HepG2 (cell line): ENCODE measurements at regions not wholly inside any gene's neighbourhood (a gene's known extent, or its start where the extent isn't known, plus 50 kb on each side); places are given as distances from the start of the nearest gene placed in this dataset.

Experiments
- ARHGAP35 ChIP-seq: sonication (generic); formaldehyde crosslinking; IDR thresholded peaks from 2 replicates; pipeline ENCODE4 v1.9.0; 2022; ENCODE audit warnings: mild to moderate bottlenecking, inconsistent platforms, moderate library complexity, missing genetic modification reagents, borderline replicate concordance
- CENPT ChIP-seq: sonication (generic); formaldehyde crosslinking; IDR thresholded peaks from 2 replicates; pipeline ENCODE4 v1.8.0; 2022; ENCODE audit warnings: low read depth, mild to moderate bottlenecking, moderate library complexity, missing genetic modification reagents
- ELF1 ChIP-seq: sonication (generic); formaldehyde crosslinking; IDR thresholded peaks from 2 replicates; pipeline ENCODE4 v1.4.0; 2020; ENCODE audit warnings: missing genetic modification reagents
- ELF4 ChIP-seq: sonication (generic); formaldehyde crosslinking; IDR thresholded peaks from 2 replicates; pipeline ENCODE4 v1.5.0; 2020; ENCODE audit warnings: missing genetic modification reagents, mild to moderate bottlenecking, moderate library complexity, borderline replicate concordance
- HNRNPK ChIP-seq: fragments of 200-400 bp; formaldehyde crosslinking; IDR thresholded peaks from 2 replicates; pipeline ENCODE4 v1.6.1; 2018; ENCODE audit warnings: low read length, low read depth, moderate library complexity, mild to moderate bottlenecking; ENCODE audit not compliant: poor library complexity, severe bottlenecking
- HOXA5 ChIP-seq: sonication (generic); formaldehyde crosslinking; IDR thresholded peaks from 2 replicates; pipeline ENCODE4 v1.4.0; 2020; ENCODE audit warnings: missing genetic modification reagents
- HOXA7 ChIP-seq: sonication (generic); formaldehyde crosslinking; IDR thresholded peaks from 2 replicates; pipeline ENCODE4 v1.8.1; 2022; ENCODE audit warnings: mild to moderate bottlenecking, missing genetic modification reagents, moderate library complexity
- MEIS2 ChIP-seq: sonication (generic); formaldehyde crosslinking; IDR thresholded peaks from 2 replicates; pipeline ENCODE4 v1.9.0; 2021; ENCODE audit warnings: mild to moderate bottlenecking, missing genetic modification reagents
- NCOA5 ChIP-seq: sonication (generic); formaldehyde crosslinking; IDR thresholded peaks from 2 replicates; pipeline ENCODE4 v1.4.0; 2020; ENCODE audit warnings: missing genetic modification reagents
- NFATC3 ChIP-seq: sonication (generic); formaldehyde crosslinking; IDR thresholded peaks from 2 replicates; pipeline ENCODE4 v1.5.1; 2020; ENCODE audit warnings: mild to moderate bottlenecking, missing genetic modification reagents
- NR2F2 ChIP-seq: IDR thresholded peaks from 2 replicates; pipeline ENCODE4 v1.6.1; 2012; ENCODE audit warnings: low read depth, inconsistent platforms, borderline replicate concordance
- PAX8 ChIP-seq: sonication (generic); formaldehyde crosslinking; IDR thresholded peaks from 2 replicates; pipeline ENCODE4 v1.8.0; 2022; ENCODE audit warnings: mild to moderate bottlenecking, missing genetic modification reagents, borderline replicate concordance
- PITX1 ChIP-seq: sonication (generic); formaldehyde crosslinking; IDR thresholded peaks from 2 replicates; pipeline ENCODE4 v1.5.1; 2020; ENCODE audit warnings: mild to moderate bottlenecking, missing genetic modification reagents
- SIX4 ChIP-seq: sonication (generic); formaldehyde crosslinking; IDR thresholded peaks from 2 replicates; pipeline ENCODE4 v1.4.0; 2020; ENCODE audit warnings: missing genetic modification reagents
- SKI ChIP-seq: fragments of 450-650 bp; IDR thresholded peaks from one replicate; pipeline ENCODE4 v1.6.1; 2018; ENCODE audit warnings: mild to moderate bottlenecking; ENCODE audit not compliant: partially characterized antibody
- ZBTB1 ChIP-seq: sonication (generic); formaldehyde crosslinking; IDR thresholded peaks from 2 replicates; pipeline ENCODE4 v1.4.0; 2020; ENCODE audit warnings: missing genetic modification reagents, borderline replicate concordance
- ZBTB3 ChIP-seq: sonication (generic); formaldehyde crosslinking; IDR thresholded peaks from 2 replicates; pipeline ENCODE4 v1.4.0; 2020; ENCODE audit warnings: low read depth, mild to moderate bottlenecking, moderate library complexity, missing genetic modification reagents, borderline replicate concordance
- ZFP41 ChIP-seq: sonication (generic); formaldehyde crosslinking; IDR thresholded peaks from 2 replicates; pipeline ENCODE4 v1.4.0; 2020; ENCODE audit warnings: mild to moderate bottlenecking, missing genetic modification reagents, borderline replicate concordance
- ZKSCAN5 ChIP-seq: sonication (generic); formaldehyde crosslinking; IDR thresholded peaks from 2 replicates; pipeline ENCODE4 v1.5.1; 2020; ENCODE audit warnings: mild to moderate bottlenecking, missing genetic modification reagents
- ZNF138 ChIP-seq: sonication (generic); formaldehyde crosslinking; IDR thresholded peaks from 2 replicates; pipeline ENCODE4 v1.5.0; 2020; ENCODE audit warnings: mild to moderate bottlenecking, low read depth, missing genetic modification reagents
- ZNF3 ChIP-seq: IDR thresholded peaks from 2 replicates; pipeline ENCODE4 v1.7.0; 2017; ENCODE audit warnings: inconsistent platforms
- ZNF460 ChIP-seq: sonication (generic); formaldehyde crosslinking; IDR thresholded peaks from 2 replicates; pipeline ENCODE4 v1.5.1; 2020; ENCODE audit warnings: missing genetic modification reagents, mild to moderate bottlenecking, borderline replicate concordance
- ZNF468 ChIP-seq: sonication (generic); formaldehyde crosslinking; IDR thresholded peaks from 2 replicates; pipeline ENCODE4 v1.8.0; 2022; ENCODE audit warnings: mild to moderate bottlenecking, moderate library complexity, missing genetic modification reagents
- ZNF530 ChIP-seq: sonication (generic); formaldehyde crosslinking; IDR thresholded peaks from 2 replicates; pipeline ENCODE4 v1.5.0; 2020; ENCODE audit warnings: low read depth, mild to moderate bottlenecking, missing genetic modification reagents
- ZNF543 ChIP-seq: sonication (generic); formaldehyde crosslinking; IDR thresholded peaks from 2 replicates; pipeline ENCODE4 v1.4.0; 2020; ENCODE audit warnings: mild to moderate bottlenecking, missing genetic modification reagents
- ZNF558 ChIP-seq: sonication (generic); formaldehyde crosslinking; IDR thresholded peaks from 2 replicates; pipeline ENCODE4 v1.9.0; 2022; ENCODE audit warnings: mild to moderate bottlenecking, missing genetic modification reagents, borderline replicate concordance
- ZNF569 ChIP-seq: sonication (generic); formaldehyde crosslinking; IDR thresholded peaks from 2 replicates; pipeline ENCODE4 v1.5.0; 2020; ENCODE audit warnings: mild to moderate bottlenecking, missing genetic modification reagents, moderate library complexity, borderline replicate concordance
- ZNF761 ChIP-seq: sonication (generic); formaldehyde crosslinking; conservative IDR thresholded peaks from 2 replicates; pipeline ENCODE4 v1.4.0; 2020; ENCODE audit warnings: mild to moderate bottlenecking, missing genetic modification reagents
- TF ChIP-seq, protein P1 (sequence below): sonication (generic); formaldehyde crosslinking; IDR thresholded peaks from 2 replicates; pipeline ENCODE4 v1.8.1; 2023; ENCODE audit warnings: mild to moderate bottlenecking, missing genetic modification reagents, borderline replicate concordance
- TF ChIP-seq, protein P2 (sequence below): sonication (generic); formaldehyde crosslinking; IDR thresholded peaks from 2 replicates; pipeline ENCODE4 v1.5.1; 2020; ENCODE audit warnings: missing genetic modification reagents, mild to moderate bottlenecking, borderline replicate concordance
- TF ChIP-seq, protein P3 (sequence below): IDR thresholded peaks from 2 replicates; pipeline ENCODE4 v1.6.1; 2016; ENCODE audit warnings: missing genetic modification reagents, missing compliant biosample characterization

GRCh38 chr9:113705928-113706519 lies 170.1 kb upstream of the ZNF618 start (continued):
- TF ChIP-seq HNRNPK (no peak), ZNF3 (CRISPR knock-in tag) (no peak), ARHGAP35 (no peak), SIX4 (CRISPR knock-in tag) (no peak), ZNF530 (CRISPR knock-in tag) (no peak), ELF1 (CRISPR knock-in tag) (no peak), ZBTB1 (CRISPR knock-in tag) (no peak), HOXA5 (CRISPR knock-in tag) (no peak), NCOA5 (CRISPR knock-in tag) (no peak), NR2F2 (0 out of 2 replicates have a peak, but pooled peaks have one; percentile 20), ZNF558 (CRISPR knock-in tag) (no peak), MEIS2 (no peak), ZNF460 (CRISPR knock-in tag) (no peak), PAX8 (no peak), ZNF761 (CRISPR knock-in tag) (no peak), ZNF138 (no peak), CENPT (CRISPR knock-in tag) (no peak), ZKSCAN5 (no peak), ZNF543 (CRISPR knock-in tag) (no peak), ZNF569 (CRISPR knock-in tag) (no peak), PITX1 (CRISPR knock-in tag) (peak; percentile 42; the same call in 1 of the 2 replicates), HOXA7 (CRISPR knock-in tag) (no peak), ELF4 (CRISPR knock-in tag) (no peak), NFATC3 (CRISPR knock-in tag) (no peak), ZNF468 (CRISPR knock-in tag) (no peak), ZFP41 (CRISPR knock-in tag) (no peak), ZBTB3 (CRISPR knock-in tag) (no peak), SKI (no peak)
- TF ChIP-seq, protein P1, sequence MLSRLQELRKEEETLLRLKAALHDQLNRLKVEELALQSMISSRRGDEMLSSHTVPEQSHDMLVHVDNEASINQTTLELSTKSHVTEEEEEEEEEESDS, result no peak
- TF ChIP-seq, protein P2, sequence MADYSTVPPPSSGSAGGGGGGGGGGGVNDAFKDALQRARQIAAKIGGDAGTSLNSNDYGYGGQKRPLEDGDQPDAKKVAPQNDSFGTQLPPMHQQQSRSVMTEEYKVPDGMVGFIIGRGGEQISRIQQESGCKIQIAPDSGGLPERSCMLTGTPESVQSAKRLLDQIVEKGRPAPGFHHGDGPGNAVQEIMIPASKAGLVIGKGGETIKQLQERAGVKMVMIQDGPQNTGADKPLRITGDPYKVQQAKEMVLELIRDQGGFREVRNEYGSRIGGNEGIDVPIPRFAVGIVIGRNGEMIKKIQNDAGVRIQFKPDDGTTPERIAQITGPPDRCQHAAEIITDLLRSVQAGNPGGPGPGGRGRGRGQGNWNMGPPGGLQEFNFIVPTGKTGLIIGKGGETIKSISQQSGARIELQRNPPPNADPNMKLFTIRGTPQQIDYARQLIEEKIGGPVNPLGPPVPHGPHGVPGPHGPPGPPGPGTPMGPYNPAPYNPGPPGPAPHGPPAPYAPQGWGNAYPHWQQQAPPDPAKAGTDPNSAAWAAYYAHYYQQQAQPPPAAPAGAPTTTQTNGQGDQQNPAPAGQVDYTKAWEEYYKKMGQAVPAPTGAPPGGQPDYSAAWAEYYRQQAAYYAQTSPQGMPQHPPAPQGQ (CRISPR knock-in tag), result no peak
- TF ChIP-seq, protein P3, sequence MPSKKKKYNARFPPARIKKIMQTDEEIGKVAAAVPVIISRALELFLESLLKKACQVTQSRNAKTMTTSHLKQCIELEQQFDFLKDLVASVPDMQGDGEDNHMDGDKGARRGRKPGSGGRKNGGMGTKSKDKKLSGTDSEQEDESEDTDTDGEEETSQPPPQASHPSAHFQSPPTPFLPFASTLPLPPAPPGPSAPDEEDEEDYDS (CRISPR knock-in tag), result 0 out of 2 replicates have a peak, but pooled peaks have one; percentile 29
